ENCODE measurements at regions not wholly inside any gene's neighbourhood (a gene's known extent, or its start where the extent isn't known, plus 50 kb on each side); places are given as distances from the start of the nearest gene placed in this dataset.

- no peaks in the 10 kb centered on the region for H3K36me3 Mint-ChIP-seq
Observed at GRCh38 chr17:79398441-79398840, 212.4 kb downstream of the RBFOX3 start.

GRCh38 chr17:79396696-79397095 is 214.2 kb downstream of the RBFOX3 start:
- Mint-ChIP-seq H3K4me3 (no peak overlapping the region), H3K36me3 (no peaks in the 10 kb centered on the region), H3K9me3 (no peaks in the 10 kb centered on the region), H3K4me1 (peaks cover 10% of the 10 kb centered on the region), H3K27ac (no peak overlapping the region), H3K27me3 (ENCODE audit: low read depth) (peaks cover 96% of the 10 kb centered on the region)
- no peak for TF ChIP-seq CTCF (IDR thresholded peaks at IDR 0.05; ENCODE audit: unreplicated experiment)
- DNase-seq (ENCODE audit: low spot score in 2 of 2, unreplicated experiment in 2 of 2), result no peak

More at GRCh38 chr17:79398441-79398840, 212.4 kb downstream of the RBFOX3 start:
- DNase-seq (ENCODE audit: low spot score in 2 of 2, unreplicated experiment in 2 of 2), result no peak
- TF ChIP-seq CTCF (IDR thresholded peaks at IDR 0.05; ENCODE audit: unreplicated experiment), result no peak
- H3K4me1 Mint-ChIP-seq, result peaks cover 10% of the 10 kb centered on the region
- H3K27me3 Mint-ChIP-seq (ENCODE audit: low read depth), result peaks cover 91% of the 10 kb centered on the region
- H3K27ac Mint-ChIP-seq, result no peak overlapping the region
- no peak overlapping the region for H3K4me3 Mint-ChIP-seq
- no peaks in the 10 kb centered on the region for H3K9me3 Mint-ChIP-seq

GRCh38 chr17:79395545-79395944 is 215.3 kb downstream of the RBFOX3 start:
- Mint-ChIP-seq H3K4me3 (no peak overlapping the region), H3K4me1 (peaks cover under 1% of the 10 kb centered on the region), H3K36me3 (no peaks in the 10 kb centered on the region), H3K27ac (no peak overlapping the region), H3K9me3 (no peaks in the 10 kb centered on the region), H3K27me3 (ENCODE audit: low read depth) (peaks cover 96% of the 10 kb centered on the region)
- DNase-seq (ENCODE audit: low spot score in 2 of 2, unreplicated experiment in 2 of 2), result no peak
- no peak for TF ChIP-seq CTCF (IDR thresholded peaks at IDR 0.05; ENCODE audit: unreplicated experiment)

- Mint-ChIP-seq H3K36me3 (no peaks in the 10 kb centered on the region), H3K27me3 (ENCODE audit: low read depth) (peaks cover 96% of the 10 kb centered on the region), H3K9me3 (no peaks in the 10 kb centered on the region), H3K4me1 (no peaks in the 10 kb centered on the region), H3K4me3 (no peak overlapping the region), H3K27ac (no peak overlapping the region)
- no peak for DNase-seq (ENCODE audit: low spot score in 2 of 2, unreplicated experiment in 2 of 2)
- no peak for TF ChIP-seq CTCF (IDR thresholded peaks at IDR 0.05; ENCODE audit: unreplicated experiment)
Observed at GRCh38 chr17:79395066-79395465, 215.8 kb downstream of the RBFOX3 start.

GRCh38 chr17:79393358-79394052 is 217.3 kb downstream of the RBFOX3 start:
- H3K36me3 Mint-ChIP-seq, result no peaks in the 10 kb centered on the region
- peaks cover 94% of the 10 kb centered on the region for H3K27me3 Mint-ChIP-seq (ENCODE audit: low read depth)
- peak; percentile 90 for TF ChIP-seq CTCF (IDR thresholded peaks at IDR 0.05; ENCODE audit: unreplicated experiment)
- no peaks in the 10 kb centered on the region for H3K9me3 Mint-ChIP-seq
- H3K4me3 Mint-ChIP-seq, result no peak overlapping the region
- DNase-seq (ENCODE audit: low spot score in 2 of 2, unreplicated experiment in 2 of 2), result peak; percentile 72 to 95
- H3K4me1 Mint-ChIP-seq, result no peaks in the 10 kb centered on the region
- no peak overlapping the region for H3K27ac Mint-ChIP-seq
